ENCODE measurements at regions not wholly inside any gene's neighbourhood (a gene's known extent, or its start where the extent isn't known, plus 50 kb on each side); places are given as distances from the start of the nearest gene placed in this dataset.

- Histone ChIP-seq H3K4me1 (no peaks in the 10 kb centered on the region), H3K27me3 (no peaks in the 10 kb centered on the region), H3K4me3 (no peak overlapping the region), H3K27ac (no peak overlapping the region), H3K36me3 (no peaks in the 10 kb centered on the region), H3K9me3 (no peaks in the 10 kb centered on the region)
- no peak for DNase-seq (ENCODE audit: low spot score in 2 of 2)
- no peak for TF ChIP-seq CTCF (IDR thresholded peaks at IDR 0.05)
- intact Hi-C loops (cut with DNase I), result no loop called here
These were observed 178.7 kb downstream of the PLK2 start for GRCh38 chr5:58281189-58281588.

GRCh38 chr5:58279259-58279658 is 180.6 kb downstream of the PLK2 start:
- DNase-seq (ENCODE audit: low spot score in 2 of 2), result no peak
- Histone ChIP-seq H3K9me3 (no peaks in the 10 kb centered on the region), H3K27ac (no peak overlapping the region), H3K4me3 (no peak overlapping the region), H3K27me3 (no peaks in the 10 kb centered on the region), H3K4me1 (no peaks in the 10 kb centered on the region), H3K36me3 (no peaks in the 10 kb centered on the region)
- intact Hi-C loops (cut with DNase I), result no loop called here
- no peak for TF ChIP-seq CTCF (IDR thresholded peaks at IDR 0.05)

GRCh38 chr5:58276431-58276830 is 183.5 kb downstream of the PLK2 start:
- intact Hi-C loops (cut with DNase I), result no loop called here
- DNase-seq (ENCODE audit: low spot score in 2 of 2), result no peak
- no peak overlapping the region for H3K27ac ChIP-seq
- no peaks in the 10 kb centered on the region for H3K27me3 ChIP-seq
- TF ChIP-seq CTCF (IDR thresholded peaks at IDR 0.05), result no peak
- H3K9me3 ChIP-seq, result no peaks in the 10 kb centered on the region
- no peak overlapping the region for H3K4me3 ChIP-seq
- no peaks in the 10 kb centered on the region for H3K36me3 ChIP-seq
- H3K4me1 ChIP-seq, result peaks cover 0 to 8% of the 10 kb centered on the region in 2 donors

GRCh38 chr5:58275516-58275915 is 184.4 kb downstream of the PLK2 start:
- Histone ChIP-seq H3K27ac (no peak overlapping the region), H3K4me1 (peaks cover 0 to 8% of the 10 kb centered on the region in 2 donors), H3K4me3 (no peak overlapping the region), H3K36me3 (no peaks in the 10 kb centered on the region), H3K9me3 (no peaks in the 10 kb centered on the region), H3K27me3 (no peaks in the 10 kb centered on the region)
- no peak for TF ChIP-seq CTCF (IDR thresholded peaks at IDR 0.05)
- DNase-seq (ENCODE audit: low spot score in 2 of 2), result no peak
- intact Hi-C loops (cut with DNase I), result no loop called here

- Histone ChIP-seq H3K4me1 (peaks cover 0 to 8% of the 10 kb centered on the region in 2 donors), H3K27me3 (no peaks in the 10 kb centered on the region), H3K36me3 (no peaks in the 10 kb centered on the region), H3K4me3 (no peak overlapping the region), H3K27ac (no peak overlapping the region), H3K9me3 (no peaks in the 10 kb centered on the region)
- DNase-seq (ENCODE audit: low spot score in 2 of 2), result no peak
- no peak for TF ChIP-seq CTCF (IDR thresholded peaks at IDR 0.05)
- intact Hi-C loops (cut with DNase I), result no loop called here
These were observed 185.7 kb downstream of the PLK2 start for GRCh38 chr5:58274191-58274590.

- intact Hi-C loops (cut with DNase I), result no loop called here
- no peaks in the 10 kb centered on the region for H3K9me3 ChIP-seq
- DNase-seq (ENCODE audit: low spot score in 2 of 2), result no peak
- H3K36me3 ChIP-seq, result no peaks in the 10 kb centered on the region
- H3K27me3 ChIP-seq, result no peaks in the 10 kb centered on the region
- no peak overlapping the region for H3K4me3 ChIP-seq
- peaks cover 0 to 8% of the 10 kb centered on the region in 2 donors for H3K4me1 ChIP-seq
- TF ChIP-seq CTCF (IDR thresholded peaks at IDR 0.05), result no peak
- H3K27ac ChIP-seq, result peak overlapping the region; percentile 13 to 18
These were observed 186.2 kb downstream of the PLK2 start for GRCh38 chr5:58273711-58274110.
